HL-60 (cell line): ENCODE measurements at regions not wholly inside any gene's neighbourhood (a gene's known extent, or its start where the extent isn't known, plus 50 kb on each side); places are given as distances from the start of the nearest gene placed in this dataset.

ENCODE experiments used
- DNase-seq, 2 experiments: peaks; one replicate each; pipeline ENCODE4 v3.0.0-alpha.2; 2010 to 2020; ENCODE audit warnings: low read depth in 1 of 2, low spot score in 1 of 2
- H3K27ac ChIP-seq: fragments of 250-450 bp; sonication (Bioruptor Pico); replicated peaks from 2 replicates; pipeline ENCODE4 v1.5.1; 2020; ENCODE audit warnings: mild to moderate bottlenecking, moderate library complexity
- H3K27me3 ChIP-seq: fragments of 250-450 bp; sonication (Bioruptor Pico); 2 replicates; pipeline ENCODE4 v1.5.1; 2021; ENCODE audit warnings: mild to moderate bottlenecking, moderate library complexity; ENCODE audit not compliant: insufficient read depth, poor library complexity, severe bottlenecking
- H3K4me3 ChIP-seq: replicated peaks from 2 replicates; pipeline ENCODE4 v1.5.1; 2011; ENCODE audit warnings: mild to moderate bottlenecking, control low read depth, low read length; ENCODE audit not compliant: insufficient read depth
- GABPA ChIP-seq: IDR thresholded peaks from 2 replicates; pipeline ENCODE4 v1.6.1; 2012; ENCODE audit warnings: low read depth
- POLR2AphosphoS5 ChIP-seq: IDR thresholded peaks from 2 replicates; pipeline ENCODE4 v1.6.1; 2012; ENCODE audit warnings: low read depth
- REST ChIP-seq: IDR thresholded peaks from 2 replicates; pipeline ENCODE4 v1.6.1; 2012; ENCODE audit warnings: low read depth; ENCODE audit not compliant: insufficient replicate concordance
- SPI1 ChIP-seq: IDR thresholded peaks from 2 replicates; pipeline ENCODE4 v1.6.1; 2012; ENCODE audit warnings: low read depth, mild to moderate bottlenecking, borderline replicate concordance
- TF ChIP-seq, protein P1 (sequence below): IDR thresholded peaks from one replicate; pipeline ENCODE4 v1.5.1; 2011; ENCODE audit warnings: low read length, control low read depth, inconsistent platforms; ENCODE audit not compliant: insufficient read depth

GRCh38 chr2:10210336-10210735 is 87.8 kb downstream of the RRM2 start:
- no peaks in the 10 kb centered on the region for H3K27me3 ChIP-seq
- no peak overlapping the region for H3K27ac ChIP-seq
- H3K4me3 ChIP-seq: no peak overlapping the region
- TF ChIP-seq GABPA (no peak), SPI1 (no peak), REST (no peak), POLR2AphosphoS5 (no peak)
- TF ChIP-seq, protein P1, sequence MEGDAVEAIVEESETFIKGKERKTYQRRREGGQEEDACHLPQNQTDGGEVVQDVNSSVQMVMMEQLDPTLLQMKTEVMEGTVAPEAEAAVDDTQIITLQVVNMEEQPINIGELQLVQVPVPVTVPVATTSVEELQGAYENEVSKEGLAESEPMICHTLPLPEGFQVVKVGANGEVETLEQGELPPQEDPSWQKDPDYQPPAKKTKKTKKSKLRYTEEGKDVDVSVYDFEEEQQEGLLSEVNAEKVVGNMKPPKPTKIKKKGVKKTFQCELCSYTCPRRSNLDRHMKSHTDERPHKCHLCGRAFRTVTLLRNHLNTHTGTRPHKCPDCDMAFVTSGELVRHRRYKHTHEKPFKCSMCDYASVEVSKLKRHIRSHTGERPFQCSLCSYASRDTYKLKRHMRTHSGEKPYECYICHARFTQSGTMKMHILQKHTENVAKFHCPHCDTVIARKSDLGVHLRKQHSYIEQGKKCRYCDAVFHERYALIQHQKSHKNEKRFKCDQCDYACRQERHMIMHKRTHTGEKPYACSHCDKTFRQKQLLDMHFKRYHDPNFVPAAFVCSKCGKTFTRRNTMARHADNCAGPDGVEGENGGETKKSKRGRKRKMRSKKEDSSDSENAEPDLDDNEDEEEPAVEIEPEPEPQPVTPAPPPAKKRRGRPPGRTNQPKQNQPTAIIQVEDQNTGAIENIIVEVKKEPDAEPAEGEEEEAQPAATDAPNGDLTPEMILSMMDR: no peak
- DNase-seq: no peak

GRCh38 chr2:10211844-10212422 is 89.4 kb downstream of the RRM2 start:
- no peak overlapping the region for H3K27ac ChIP-seq
- DNase-seq: no peak
- TF ChIP-seq POLR2AphosphoS5 (peak; percentile 29; the same call in 1 of the 2 replicates), REST (no peak)
- H3K4me3 ChIP-seq: no peak overlapping the region
- no peaks in the 10 kb centered on the region for H3K27me3 ChIP-seq

DNA sequence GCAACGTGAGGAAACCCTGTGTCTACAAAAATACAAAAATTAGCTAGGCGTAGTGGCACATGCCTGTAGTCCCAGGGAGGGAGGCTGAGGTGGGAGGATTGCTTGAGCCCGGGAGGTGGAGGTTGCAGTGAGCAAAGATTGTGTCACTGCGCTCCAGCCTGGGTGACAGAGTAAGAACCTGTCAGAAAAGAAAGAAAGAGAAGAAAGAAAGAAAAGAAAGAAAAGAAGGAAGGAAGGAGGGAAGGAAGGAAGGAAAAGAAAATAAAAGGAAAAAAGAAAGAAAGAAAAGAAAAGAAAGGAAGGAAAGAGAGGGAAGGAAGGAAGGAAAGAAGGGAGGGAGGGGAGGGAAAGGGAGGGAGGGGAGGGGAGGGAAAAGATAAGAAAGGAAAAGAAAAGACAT is 89.9 kb upstream of the HPCAL1 start:
- no peaks in the 10 kb centered on the region for H3K27me3 ChIP-seq
- no peak for DNase-seq
- TF ChIP-seq, protein P1: no peak
- H3K27ac ChIP-seq: no peak overlapping the region
- no peak overlapping the region for H3K4me3 ChIP-seq

DNA sequence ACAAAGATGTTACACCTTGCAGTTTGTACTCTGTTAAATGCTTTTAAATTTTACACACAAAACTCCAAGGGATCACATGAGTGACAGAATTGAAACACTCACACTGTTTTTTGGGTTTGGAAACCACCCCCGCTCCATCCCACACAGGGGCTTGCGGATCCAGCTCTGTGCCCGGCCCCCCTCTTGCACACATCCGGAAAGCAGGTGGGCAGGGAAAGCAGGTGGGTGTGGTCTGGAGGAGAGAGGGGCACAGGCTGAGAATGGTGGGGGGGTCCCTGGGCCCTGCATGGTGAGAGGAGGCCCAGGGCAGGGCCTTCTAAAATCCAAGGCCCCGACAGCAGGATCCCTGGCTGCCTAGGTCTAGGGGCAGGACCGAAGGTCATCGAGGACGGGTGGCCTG is 88.5 kb upstream of the HPCAL1 start:
- Histone ChIP-seq H3K27me3 (no peaks in the 10 kb centered on the region), H3K4me3 (no peak overlapping the region), H3K27ac (no peak overlapping the region)
- TF ChIP-seq, protein P1: no peak
- no peak for TF ChIP-seq SPI1
- TF ChIP-seq REST: no peak
- TF ChIP-seq POLR2AphosphoS5: no peak
- TF ChIP-seq GABPA: no peak
- no peak for DNase-seq
